SK-N-MC (cell line): ENCODE measurements at regions not wholly inside any gene's neighbourhood (a gene's known extent, or its start where the extent isn't known, plus 50 kb on each side); places are given as distances from the start of the nearest gene placed in this dataset.
"Not testable (repeated sequence)": the region's sequence is repeated elsewhere in the genome, so short reads cannot be mapped to it uniquely, and the experiment has no call there.

Source experiments
- DNase-seq: peaks from one replicate; pipeline ENCODE4 v3.0.0-alpha.2; 2011; ENCODE audit warnings: low read depth, low spot score
- H3K27ac ChIP-seq: fragments of 200-600 bp; sonication (generic); 2 replicates; pipeline ENCODE4 v1.5.1; 2016; ENCODE audit warnings: mixed run types
- H3K36me3 ChIP-seq: fragments of 200-600 bp; sonication (generic); 2 replicates; pipeline ENCODE4 v1.6.1; 2017; ENCODE audit warnings: antibody characterized with exemption, low read length, mixed read lengths; ENCODE audit not compliant: insufficient read depth
- H3K4me3 ChIP-seq: fragments of 200-600 bp; sonication (generic); 2 replicates; pipeline ENCODE4 v1.5.1; 2016
- H3K9ac ChIP-seq: fragments of 200-600 bp; sonication (generic); 2 replicates; pipeline ENCODE4 v1.8.0; 2017; ENCODE audit warnings: mixed run types, mixed read lengths; ENCODE audit not compliant: insufficient read length
- H3K9me3 ChIP-seq: fragments of 200-600 bp; sonication (generic); 2 replicates; pipeline ENCODE4 v1.6.1; 2017; ENCODE audit warnings: low read depth, mild to moderate bottlenecking, antibody characterized with exemption, low read length, moderate library complexity, mixed read lengths
- EZH2 ChIP-seq: fragments of 200-600 bp; sonication (generic); IDR thresholded peaks from one replicate; pipeline ENCODE4 v1.6.1; 2017; ENCODE audit warnings: antibody characterized with exemption
- FOXP2 ChIP-seq: optimal IDR thresholded peaks from 2 replicates; pipeline ENCODE3; 2011; ENCODE audit warnings: mild to moderate bottlenecking, moderate library complexity; ENCODE audit not compliant: insufficient read depth; ENCODE audit errors: extremely low read length, control extremely low read depth
- POLR2AphosphoS5 ChIP-seq: IDR thresholded peaks from 2 replicates; pipeline ENCODE4 v1.6.1; 2012; ENCODE audit warnings: mild to moderate bottlenecking, low read depth, low read length, borderline replicate concordance

- H3K27ac ChIP-seq: no peak overlapping the region
- H3K4me3 ChIP-seq: no peak overlapping the region
- no peak for DNase-seq
- TF ChIP-seq POLR2AphosphoS5 (no peak), EZH2 (no peak), FOXP2 (no peak)
- no peaks in the 10 kb centered on the region for H3K9me3 ChIP-seq
- H3K9ac ChIP-seq: no peak overlapping the region
- no peaks in the 10 kb centered on the region for H3K36me3 ChIP-seq
These were observed 102.1 kb upstream of the FBXL17 start for GRCh38 chr5:108484035-108484434.

- Histone ChIP-seq H3K4me3 (no peak overlapping the region), H3K27ac (no peak overlapping the region), H3K9me3 (no peaks in the 10 kb centered on the region), H3K36me3 (no peaks in the 10 kb centered on the region), H3K9ac (no peak overlapping the region)
- TF ChIP-seq FOXP2 (no peak), EZH2 (no peak), POLR2AphosphoS5 (no peak)
- no peak for DNase-seq
These were observed 99.5 kb upstream of the FBXL17 start for GRCh38 chr5:108481355-108481931.

- Histone ChIP-seq H3K9me3 (0 out of 2 replicates have a peak, but pooled peaks cover 6% of the 10 kb centered on the region), H3K9ac (no peak overlapping the region), H3K36me3 (no peaks in the 10 kb centered on the region), H3K4me3 (no peak overlapping the region), H3K27ac (no peak overlapping the region)
- no peak for TF ChIP-seq FOXP2
- no peak for TF ChIP-seq POLR2AphosphoS5
- TF ChIP-seq EZH2: no peak
- no peak for DNase-seq
These were observed 90.3 kb upstream of the FBXL17 start for GRCh38 chr5:108472237-108472636.

GRCh38 chr5:108467563-108467962 lies 85.7 kb upstream of the FBXL17 start:
- H3K9ac ChIP-seq: no peak overlapping the region
- TF ChIP-seq FOXP2 (no peak), EZH2 (no peak), POLR2AphosphoS5 (no peak)
- H3K4me3 ChIP-seq: no peak overlapping the region
- DNase-seq: no peak
- no peaks in the 10 kb centered on the region for H3K9me3 ChIP-seq
- no peaks in the 10 kb centered on the region for H3K36me3 ChIP-seq
- H3K27ac ChIP-seq: no peak overlapping the region

GRCh38 chr5:108461628-108462367 lies 79.9 kb upstream of the FBXL17 start:
- no peak for DNase-seq
- H3K27ac ChIP-seq: no peak overlapping the region

GRCh38 chr5:108459769-108460168 lies 77.9 kb upstream of the FBXL17 start:
- Histone ChIP-seq H3K9me3 (no peaks in the 10 kb centered on the region), H3K9ac (no peak overlapping the region), H3K27ac (no peak overlapping the region), H3K36me3 (no peaks in the 10 kb centered on the region), H3K4me3 (no peak overlapping the region)
- DNase-seq: no peak
- no peak for TF ChIP-seq FOXP2
- TF ChIP-seq EZH2: no peak
- no peak for TF ChIP-seq POLR2AphosphoS5

More at GRCh38 chr5:108461628-108462367, 79.9 kb upstream of the FBXL17 start:
- Histone ChIP-seq H3K4me3 (no peak overlapping the region), H3K9ac (no peak overlapping the region), H3K36me3 (no peaks in the 10 kb centered on the region), H3K9me3 (no peaks in the 10 kb centered on the region)
- no peak for TF ChIP-seq EZH2

- no peak for DNase-seq
- TF ChIP-seq POLR2AphosphoS5 (no peak), EZH2 (no peak), FOXP2 (no peak)
These were observed 69.4 kb upstream of the FBXL17 start for GRCh38 chr5:108451269-108451668.

GRCh38 chr5:108444130-108444529 lies 62.2 kb upstream of the FBXL17 start:
- H3K4me3 ChIP-seq, H3K27ac ChIP-seq, H3K9me3 ChIP-seq, H3K9ac ChIP-seq, DNase-seq, H3K36me3 ChIP-seq: not testable (repeated sequence)

More at GRCh38 chr5:108451269-108451668, 69.4 kb upstream of the FBXL17 start:
- H3K4me3 ChIP-seq: no peak overlapping the region
- H3K27ac ChIP-seq: no peak overlapping the region
- H3K36me3 ChIP-seq: no peaks in the 10 kb centered on the region
- no peaks in the 10 kb centered on the region for H3K9me3 ChIP-seq
- no peak overlapping the region for H3K9ac ChIP-seq

- not testable (repeated sequence) for H3K27ac ChIP-seq, H3K9me3 ChIP-seq, DNase-seq, H3K4me3 ChIP-seq, H3K36me3 ChIP-seq, H3K9ac ChIP-seq
These were observed 60.3 kb upstream of the FBXL17 start for GRCh38 chr5:108442063-108442651.
